Stimulated activated naive B cell treated with anti-CD40 and anti-IgM and Interleukin-4, amounts not matched to agents 10 μg/mL and 1 μg/mL and 100 μg/mL, for 72 hours (primary cell): ENCODE measurements at regions not wholly inside any gene's neighbourhood (a gene's known extent, or its start where the extent isn't known, plus 50 kb on each side); places are given as distances from the start of the nearest gene placed in this dataset.
"Not testable (repeated sequence)": the region's sequence is repeated elsewhere in the genome, so short reads cannot be mapped to it uniquely, and the experiment has no call there.

Source experiments
- ATAC-seq, 2 donors: fragments of 150-1000 bp; cut with Tn5 transposase; replicated peaks; 2 replicates each; pipeline ENCODE4 v1.10.0; 2021; ENCODE audit warnings: moderate library complexity in 1 of 2
- DNase-seq: peaks from one replicate; pipeline ENCODE4 v3.0.0; 2021
- H3K27ac Mint-ChIP-seq: one replicate; pipeline ENCODE4 v1.8.0; 2022; ENCODE audit warnings: mild to moderate bottlenecking, mixed read lengths
- H3K27me3 Mint-ChIP-seq, 2 donors: one replicate each; pipeline ENCODE4 v1.8.0; 2022; ENCODE audit warnings: mixed read lengths in 2 of 2
- H3K36me3 Mint-ChIP-seq, 2 donors: one replicate each; pipeline ENCODE4 v1.8.0; 2022; ENCODE audit warnings: mixed read lengths in 2 of 2, mild to moderate bottlenecking in 1 of 2
- H3K4me1 Mint-ChIP-seq, 2 donors: one replicate each; pipeline ENCODE4 v1.8.0; 2022; ENCODE audit warnings: mixed read lengths in 2 of 2, mild to moderate bottlenecking in 1 of 2
- H3K4me3 Mint-ChIP-seq, 2 donors: one replicate each; pipeline ENCODE4 v1.8.0; 2022; ENCODE audit warnings: mild to moderate bottlenecking in 2 of 2, mixed read lengths in 2 of 2, moderate library complexity in 1 of 2
- H3K9me3 Mint-ChIP-seq, 2 donors: one replicate each; pipeline ENCODE4 v1.8.0; 2022; ENCODE audit warnings: mixed read lengths in 2 of 2, mild to moderate bottlenecking in 1 of 2

- Mint-ChIP-seq H3K36me3 (no peaks in the 10 kb centered on the region), H3K4me1 (no peaks in the 10 kb centered on the region), H3K27me3 (peaks cover 6 to 11% of the 10 kb centered on the region in 2 donors), H3K27ac (no peak overlapping the region), H3K9me3 (no peaks in the 10 kb centered on the region), H3K4me3 (no peak overlapping the region)
- no peak for DNase-seq
- no peak for ATAC-seq
Observed at GRCh38 chr3:39671600-39671999, 137.8 kb upstream of the MYRIP start.

GRCh38 chr3:39705351-39705900 lies 104.0 kb upstream of the MYRIP start:
- H3K4me1 Mint-ChIP-seq = peaks cover 0 to 4% of the 10 kb centered on the region in 2 donors
- no peaks in the 10 kb centered on the region for H3K27me3 Mint-ChIP-seq
- peaks cover 0 to 1% of the 10 kb centered on the region in 2 donors for H3K9me3 Mint-ChIP-seq
- no peaks in the 10 kb centered on the region for H3K36me3 Mint-ChIP-seq
- ATAC-seq (no peak), DNase-seq (no peak)
- H3K4me3 Mint-ChIP-seq = no peak overlapping the region
- no peak overlapping the region for H3K27ac Mint-ChIP-seq

- Mint-ChIP-seq H3K4me3 (no peak overlapping the region), H3K36me3 (no peaks in the 10 kb centered on the region), H3K27ac (no peak overlapping the region), H3K4me1 (peaks cover 0 to 4% of the 10 kb centered on the region in 2 donors), H3K9me3 (no peaks in the 10 kb centered on the region), H3K27me3 (no peaks in the 10 kb centered on the region)
- ATAC-seq (peak in 1 of 2 donors; percentile 42), DNase-seq (no peak)
Observed at GRCh38 chr3:39707314-39707909, 102.0 kb upstream of the MYRIP start.

GRCh38 chr3:39712413-39713048 lies 96.9 kb upstream of the MYRIP start:
- Mint-ChIP-seq H3K27me3 (no peaks in the 10 kb centered on the region), H3K4me3 (no peak overlapping the region), H3K9me3 (no peaks in the 10 kb centered on the region), H3K4me1 (peaks cover 0 to under 1% of the 10 kb centered on the region in 2 donors), H3K36me3 (no peaks in the 10 kb centered on the region), H3K27ac (no peak overlapping the region)
- DNase-seq (no peak), ATAC-seq (no peak)

GRCh38 chr3:39713341-39713740 lies 96.1 kb upstream of the MYRIP start:
- not testable (repeated sequence) for H3K4me3 Mint-ChIP-seq, H3K27me3 Mint-ChIP-seq, H3K9me3 Mint-ChIP-seq, H3K27ac Mint-ChIP-seq, H3K4me1 Mint-ChIP-seq, H3K36me3 Mint-ChIP-seq, ATAC-seq, DNase-seq

- H3K27me3 Mint-ChIP-seq = no peaks in the 10 kb centered on the region
- DNase-seq (no peak), ATAC-seq (no peak)
- no peaks in the 10 kb centered on the region for H3K4me1 Mint-ChIP-seq
- H3K4me3 Mint-ChIP-seq = no peak overlapping the region
- no peaks in the 10 kb centered on the region for H3K9me3 Mint-ChIP-seq
- no peaks in the 10 kb centered on the region for H3K36me3 Mint-ChIP-seq
- H3K27ac Mint-ChIP-seq = no peak overlapping the region
Observed at GRCh38 chr3:39716849-39717248, 92.6 kb upstream of the MYRIP start.

- no peaks in the 10 kb centered on the region for H3K36me3 Mint-ChIP-seq
- H3K27ac Mint-ChIP-seq = no peak overlapping the region
- H3K9me3 Mint-ChIP-seq = no peaks in the 10 kb centered on the region
- ATAC-seq = no peak
- no peak for DNase-seq
- H3K27me3 Mint-ChIP-seq = no peaks in the 10 kb centered on the region
- H3K4me1 Mint-ChIP-seq = no peaks in the 10 kb centered on the region
- H3K4me3 Mint-ChIP-seq = no peak overlapping the region
Observed at GRCh38 chr3:39718674-39719595, 90.5 kb upstream of the MYRIP start.

- H3K9me3 Mint-ChIP-seq = no peaks in the 10 kb centered on the region
- H3K27me3 Mint-ChIP-seq = no peaks in the 10 kb centered on the region
- DNase-seq (no peak), ATAC-seq (no peak)
- no peaks in the 10 kb centered on the region for H3K4me1 Mint-ChIP-seq
- H3K36me3 Mint-ChIP-seq = no peaks in the 10 kb centered on the region
- no peak overlapping the region for H3K27ac Mint-ChIP-seq
- no peak overlapping the region for H3K4me3 Mint-ChIP-seq
Observed at GRCh38 chr3:39721076-39721475, 88.3 kb upstream of the MYRIP start.

GRCh38 chr3:39724233-39724846 lies 85.1 kb upstream of the MYRIP start:
- no peaks in the 10 kb centered on the region for H3K9me3 Mint-ChIP-seq
- no peak for DNase-seq
- no peaks in the 10 kb centered on the region for H3K36me3 Mint-ChIP-seq
- no peaks in the 10 kb centered on the region for H3K4me1 Mint-ChIP-seq
- no peaks in the 10 kb centered on the region for H3K27me3 Mint-ChIP-seq
- no peak overlapping the region for H3K27ac Mint-ChIP-seq
- no peak for ATAC-seq
- H3K4me3 Mint-ChIP-seq = no peak overlapping the region

GRCh38 chr3:39725321-39725720 lies 84.1 kb upstream of the MYRIP start:
- DNase-seq = no peak
- no peak for ATAC-seq
- H3K4me1 Mint-ChIP-seq = no peaks in the 10 kb centered on the region
- no peaks in the 10 kb centered on the region for H3K27me3 Mint-ChIP-seq
- no peak overlapping the region for H3K27ac Mint-ChIP-seq
- H3K4me3 Mint-ChIP-seq = no peak overlapping the region
- H3K36me3 Mint-ChIP-seq = no peaks in the 10 kb centered on the region
- H3K9me3 Mint-ChIP-seq = no peaks in the 10 kb centered on the region

GRCh38 chr3:39727415-39727814 lies 82.0 kb upstream of the MYRIP start:
- no peak for DNase-seq
- no peaks in the 10 kb centered on the region for H3K4me1 Mint-ChIP-seq
- no peak for ATAC-seq
- H3K36me3 Mint-ChIP-seq = no peaks in the 10 kb centered on the region
- H3K4me3 Mint-ChIP-seq = no peak overlapping the region
- peaks cover 2 to 3% of the 10 kb centered on the region in 2 donors for H3K9me3 Mint-ChIP-seq
- peaks cover 0 to 3% of the 10 kb centered on the region in 2 donors for H3K27me3 Mint-ChIP-seq
- H3K27ac Mint-ChIP-seq = no peak overlapping the region

- Mint-ChIP-seq H3K9me3 (peaks cover 2 to 3% of the 10 kb centered on the region in 2 donors), H3K4me3 (no peak overlapping the region), H3K4me1 (no peaks in the 10 kb centered on the region), H3K27me3 (peaks cover 0 to 3% of the 10 kb centered on the region in 2 donors), H3K36me3 (no peaks in the 10 kb centered on the region), H3K27ac (no peak overlapping the region)
- DNase-seq (no peak), ATAC-seq (no peak)
Observed at GRCh38 chr3:39733804-39734203, 75.6 kb upstream of the MYRIP start.

- Mint-ChIP-seq H3K27me3 (peaks cover 9 to 14% of the 10 kb centered on the region in 2 donors), H3K9me3 (peaks cover 13 to 18% of the 10 kb centered on the region in 2 donors)
- not testable (repeated sequence) for H3K36me3 Mint-ChIP-seq, DNase-seq, H3K4me1 Mint-ChIP-seq, H3K4me3 Mint-ChIP-seq, H3K27ac Mint-ChIP-seq, ATAC-seq
Observed at GRCh38 chr3:39739658-39740057, 69.8 kb upstream of the MYRIP start.

GRCh38 chr3:39744746-39745145 lies 64.7 kb upstream of the MYRIP start:
- H3K4me3 Mint-ChIP-seq = no peak overlapping the region

More at GRCh38 chr3:39744746-39745145, 64.7 kb upstream of the MYRIP start:
- H3K27ac Mint-ChIP-seq = no peak overlapping the region
- H3K27me3 Mint-ChIP-seq = peaks cover 9 to 11% of the 10 kb centered on the region in 2 donors
- no peak for DNase-seq
- ATAC-seq = no peak
- H3K9me3 Mint-ChIP-seq = peaks cover 11 to 14% of the 10 kb centered on the region in 2 donors
- H3K36me3 Mint-ChIP-seq = no peaks in the 10 kb centered on the region
- H3K4me1 Mint-ChIP-seq = no peaks in the 10 kb centered on the region
